ENCODE measurements at regions not wholly inside any gene's neighbourhood (a gene's known extent, or its start where the extent isn't known, plus 50 kb on each side); places are given as distances from the start of the nearest gene placed in this dataset.

DNA sequence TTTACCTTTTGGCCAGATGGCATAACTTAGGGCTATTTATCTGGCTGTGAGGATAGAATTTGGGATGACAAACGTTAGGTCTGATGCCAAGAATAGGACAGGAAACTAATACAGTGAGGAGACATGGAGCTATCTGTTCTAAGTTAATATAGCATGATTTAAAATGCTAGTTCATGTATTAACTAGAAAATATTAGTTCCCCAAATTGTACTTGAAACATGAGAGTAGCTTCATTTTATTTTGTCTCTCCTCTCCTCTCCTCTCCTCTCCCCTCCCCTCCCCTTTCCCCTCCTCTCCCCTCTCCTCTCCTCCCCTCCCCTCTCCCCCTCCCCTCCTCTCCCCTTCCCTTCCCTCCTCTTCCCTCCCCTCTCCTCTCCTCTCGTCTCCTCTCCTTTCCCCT lies 101.1 kb upstream of the MYO16 start:
- DNase-seq (ENCODE audit: extremely low spot score), result no peak
- CTCF ChIA-PET, result interaction anchor here (0.7 kb wide), 1 partner anchor 204 kb away, joined by 3 read pairs; no protein-coding TSS in a partner anchor
- POLR2A ChIA-PET, result no interaction called here
- TF ChIP-seq FOXM1 (IDR thresholded peaks at IDR 0.05; ENCODE audit: borderline replicate concordance) (no peak), ARNT (IDR thresholded peaks at IDR 0.05) (no peak), ZNF384 (IDR thresholded peaks at IDR 0.05) (no peak), NFRKB (IDR thresholded peaks at IDR 0.05) (no peak), CTBP1 (IDR thresholded peaks at IDR 0.05; ENCODE audit: borderline replicate concordance) (no peak), FOXA1 (IDR thresholded peaks at IDR 0.05) (no peak), FOXK2 (IDR thresholded peaks at IDR 0.05) (no peak), L3MBTL2 (conservative IDR thresholded peaks at IDR 0.05) (no peak), SUZ12 (IDR thresholded peaks at IDR 0.05) (no peak), TARDBP (IDR thresholded peaks at IDR 0.05) (no peak), SP1 (IDR thresholded peaks at IDR 0.05) (no peak), BHLHE40 (IDR thresholded peaks at IDR 0.05; ENCODE audit: borderline replicate concordance) (no peak)

DNA sequence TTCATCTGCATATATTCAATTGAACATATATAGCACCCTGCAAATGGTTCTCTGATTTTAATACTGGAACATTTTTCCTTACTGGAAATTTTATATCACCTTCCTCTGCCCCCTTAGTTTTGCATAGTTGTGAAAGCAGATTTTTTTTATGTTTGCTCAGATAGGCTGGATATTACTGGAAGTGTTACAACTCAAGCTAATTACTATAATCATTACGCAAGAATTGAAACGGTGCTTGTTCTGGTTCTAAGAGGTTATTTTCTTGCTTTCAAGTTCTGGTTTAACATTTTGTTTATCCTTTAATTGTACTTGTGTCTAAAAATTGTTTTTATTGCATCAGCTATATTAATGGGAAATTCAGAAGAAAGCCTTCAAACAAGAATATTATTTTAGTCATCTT lies 95.6 kb upstream of the MYO16 start:
- ChIA-PET CTCF (no interaction called here), POLR2A (no interaction called here)
- DNase-seq (ENCODE audit: extremely low spot score), result no peak
- TF ChIP-seq, protein P1, sequence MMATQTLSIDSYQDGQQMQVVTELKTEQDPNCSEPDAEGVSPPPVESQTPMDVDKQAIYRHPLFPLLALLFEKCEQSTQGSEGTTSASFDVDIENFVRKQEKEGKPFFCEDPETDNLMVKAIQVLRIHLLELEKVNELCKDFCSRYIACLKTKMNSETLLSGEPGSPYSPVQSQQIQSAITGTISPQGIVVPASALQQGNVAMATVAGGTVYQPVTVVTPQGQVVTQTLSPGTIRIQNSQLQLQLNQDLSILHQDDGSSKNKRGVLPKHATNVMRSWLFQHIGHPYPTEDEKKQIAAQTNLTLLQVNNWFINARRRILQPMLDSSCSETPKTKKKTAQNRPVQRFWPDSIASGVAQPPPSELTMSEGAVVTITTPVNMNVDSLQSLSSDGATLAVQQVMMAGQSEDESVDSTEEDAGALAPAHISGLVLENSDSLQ (IDR thresholded peaks at IDR 0.05), result no peak
- TF ChIP-seq CTBP1 (IDR thresholded peaks at IDR 0.05; ENCODE audit: borderline replicate concordance) (no peak), ELF4 (IDR thresholded peaks at IDR 0.05) (no peak), ZNF384 (IDR thresholded peaks at IDR 0.05) (no peak), NFRKB (IDR thresholded peaks at IDR 0.05) (no peak), FOXM1 (IDR thresholded peaks at IDR 0.05; ENCODE audit: borderline replicate concordance) (no peak), HDGF (IDR thresholded peaks at IDR 0.05; ENCODE audit: borderline replicate concordance) (no peak), BHLHE40 (IDR thresholded peaks at IDR 0.05; ENCODE audit: borderline replicate concordance) (no peak), TARDBP (IDR thresholded peaks at IDR 0.05) (no peak), ARNT (IDR thresholded peaks at IDR 0.05) (no peak), L3MBTL2 (conservative IDR thresholded peaks at IDR 0.05) (no peak), SP1 (IDR thresholded peaks at IDR 0.05) (no peak), FOXK2 (IDR thresholded peaks at IDR 0.05) (no peak), FOXA1 (IDR thresholded peaks at IDR 0.05) (no peak), SUZ12 (IDR thresholded peaks at IDR 0.05) (no peak), LEF1 (IDR thresholded peaks at IDR 0.05; ENCODE audit: borderline replicate concordance) (no peak)

DNA sequence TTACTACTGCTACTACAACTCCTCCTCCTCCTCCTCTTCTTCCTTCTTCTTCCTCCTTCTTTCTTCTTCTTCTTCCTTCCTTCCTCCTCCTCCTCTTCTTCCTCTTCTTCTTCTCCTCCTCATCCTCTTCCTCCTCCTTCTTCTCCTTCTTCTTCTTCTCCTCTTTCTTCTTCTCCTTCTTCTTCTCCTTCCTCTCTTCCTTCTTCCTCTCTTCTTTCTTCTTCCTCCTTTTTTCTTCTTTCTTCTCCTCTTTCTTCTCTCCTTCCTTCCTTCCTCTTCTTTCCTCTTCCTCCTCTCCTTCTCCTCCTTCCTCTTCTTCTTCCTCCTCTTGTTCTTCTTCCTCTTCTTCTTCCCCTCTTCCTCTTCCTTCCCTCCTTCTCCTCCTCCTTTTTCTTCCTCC lies 94.7 kb upstream of the MYO16 start:
- CTCF ChIA-PET, result no interaction called here
- TF ChIP-seq FOXK2 (IDR thresholded peaks at IDR 0.05), result no peak
- POLR2A ChIA-PET, result no interaction called here
- DNase-seq (ENCODE audit: extremely low spot score), result no peak

DNA sequence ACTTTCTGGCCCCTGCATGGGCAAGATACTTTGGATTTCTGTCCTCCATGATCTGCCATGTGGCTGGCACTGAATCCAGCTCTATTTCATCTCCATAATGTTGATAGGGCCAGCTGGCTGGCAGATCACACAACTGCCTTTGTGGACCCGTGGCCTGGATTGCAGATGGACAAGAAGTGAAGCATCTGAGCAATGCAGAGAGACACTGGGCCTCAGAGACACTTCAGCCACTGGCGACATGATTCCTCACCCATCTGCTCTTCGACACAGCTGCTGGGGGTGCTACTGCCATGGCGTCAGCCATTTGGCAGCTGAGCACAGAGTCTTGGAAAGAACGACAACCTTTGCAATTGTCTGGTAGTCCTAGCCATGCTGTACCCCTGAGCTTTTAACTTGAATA lies 79.5 kb upstream of the MYO16 start:
- ChIA-PET POLR2A (no interaction called here), CTCF (no interaction called here)
- TF ChIP-seq SUZ12 (IDR thresholded peaks at IDR 0.05) (no peak), BHLHE40 (IDR thresholded peaks at IDR 0.05; ENCODE audit: borderline replicate concordance) (no peak), FOXK2 (IDR thresholded peaks at IDR 0.05) (no peak), ARNT (IDR thresholded peaks at IDR 0.05) (no peak), ELF4 (IDR thresholded peaks at IDR 0.05) (no peak), TARDBP (IDR thresholded peaks at IDR 0.05) (no peak), CTBP1 (IDR thresholded peaks at IDR 0.05; ENCODE audit: borderline replicate concordance) (no peak)
- no peak for DNase-seq (ENCODE audit: extremely low spot score)

DNA sequence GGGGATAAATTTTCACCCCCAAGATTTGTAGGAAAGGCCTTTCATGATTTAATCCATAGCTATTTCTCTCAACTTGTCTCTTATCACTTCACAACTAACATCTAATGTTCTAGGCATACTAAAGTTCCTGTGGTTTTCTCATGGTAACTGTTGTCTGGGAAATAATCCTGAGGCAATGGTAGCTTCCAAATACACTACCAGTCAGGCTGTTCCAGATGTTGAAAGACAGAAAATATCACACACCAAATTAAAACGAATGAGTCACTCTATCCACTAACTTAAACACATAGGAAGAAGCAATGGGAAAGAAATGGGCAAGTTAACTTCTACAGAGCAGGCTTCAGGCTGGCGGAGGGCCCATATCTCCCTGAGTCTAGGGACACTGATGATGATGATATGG lies 77.7 kb upstream of the MYO16 start:
- no peak for DNase-seq (ENCODE audit: extremely low spot score)
- POLR2A ChIA-PET, result no interaction called here
- no peak for TF ChIP-seq NFRKB (IDR thresholded peaks at IDR 0.05)
- TF ChIP-seq, protein P1 (IDR thresholded peaks at IDR 0.05), result no peak
- no peak for TF ChIP-seq LEF1 (IDR thresholded peaks at IDR 0.05; ENCODE audit: borderline replicate concordance)
- CTCF ChIA-PET, result no interaction called here

DNA sequence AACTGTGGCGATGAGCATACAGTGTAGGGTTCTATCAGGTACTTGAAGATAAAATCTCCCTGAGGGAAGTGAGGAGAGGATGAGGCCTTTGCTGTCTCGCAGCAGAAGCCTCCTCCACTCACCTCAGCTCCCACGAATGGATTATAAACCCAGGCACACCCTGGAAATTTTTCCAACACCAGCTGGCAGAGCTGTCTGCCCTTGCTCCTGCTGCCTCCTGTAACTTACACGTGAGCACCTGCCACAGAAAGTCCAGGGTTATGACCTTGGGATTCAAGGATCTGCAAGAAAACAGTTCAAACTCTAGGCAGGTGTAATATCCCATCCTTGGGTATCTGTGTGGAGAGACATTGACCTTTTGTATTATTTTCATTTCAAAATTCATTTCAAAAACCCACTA lies 70.9 kb upstream of the MYO16 start:
- no peak for TF ChIP-seq FOXK2 (IDR thresholded peaks at IDR 0.05)
- ChIA-PET CTCF (no interaction called here), POLR2A (no interaction called here)
- DNase-seq (ENCODE audit: extremely low spot score), result no peak

DNA sequence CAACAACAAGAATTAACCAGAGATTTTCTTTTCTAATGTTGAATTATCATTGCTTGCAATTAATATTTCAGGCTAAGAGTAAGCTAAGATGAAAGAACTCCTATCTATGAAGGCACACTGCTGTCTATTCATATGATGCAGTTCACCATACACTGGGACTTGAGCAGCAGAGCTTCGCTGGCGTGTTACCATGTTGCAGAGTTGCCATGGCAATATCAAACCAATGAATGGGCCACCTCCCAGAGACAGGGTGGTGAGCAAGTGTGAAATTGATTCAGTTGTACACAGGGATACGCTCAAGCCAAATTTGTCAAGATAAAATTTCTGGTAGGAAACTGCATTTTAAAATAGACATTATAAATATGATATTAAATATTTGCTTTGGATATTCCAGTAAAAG lies 69.3 kb upstream of the MYO16 start:
- DNase-seq (ENCODE audit: extremely low spot score), result no peak
- TF ChIP-seq FOXK2 (IDR thresholded peaks at IDR 0.05) (no peak), FOXA1 (IDR thresholded peaks at IDR 0.05) (no peak), SP1 (IDR thresholded peaks at IDR 0.05) (no peak), BHLHE40 (IDR thresholded peaks at IDR 0.05; ENCODE audit: borderline replicate concordance) (no peak), ELF4 (IDR thresholded peaks at IDR 0.05) (no peak), L3MBTL2 (conservative IDR thresholded peaks at IDR 0.05) (no peak), FOXM1 (IDR thresholded peaks at IDR 0.05; ENCODE audit: borderline replicate concordance) (no peak), CTBP1 (IDR thresholded peaks at IDR 0.05; ENCODE audit: borderline replicate concordance) (no peak), NFRKB (IDR thresholded peaks at IDR 0.05) (no peak), ARNT (IDR thresholded peaks at IDR 0.05) (no peak), LEF1 (IDR thresholded peaks at IDR 0.05; ENCODE audit: borderline replicate concordance) (no peak), TARDBP (IDR thresholded peaks at IDR 0.05) (no peak), ZNF384 (IDR thresholded peaks at IDR 0.05) (no peak), SUZ12 (IDR thresholded peaks at IDR 0.05) (no peak), HDGF (IDR thresholded peaks at IDR 0.05; ENCODE audit: borderline replicate concordance) (no peak)
- TF ChIP-seq, protein P1 (IDR thresholded peaks at IDR 0.05), result no peak
- ChIA-PET CTCF (no interaction called here), POLR2A (no interaction called here)
